Activated CD4-positive, alpha-beta T cell treated with anti-CD3 and anti-CD28 coated beads, Interleukin-2, amount 10 ng/mL, durations not matched to agents 24 days and 14 days (primary cell): ENCODE measurements at regions not wholly inside any gene's neighbourhood (a gene's known extent, or its start where the extent isn't known, plus 50 kb on each side); places are given as distances from the start of the nearest gene placed in this dataset.

Experiments used
- DNase-seq: peaks from one replicate; pipeline ENCODE4 v3.0.0; 2022
- H3K27ac Mint-ChIP-seq: one replicate; pipeline ENCODE4 v1.8.0; 2022; ENCODE audit warnings: mild to moderate bottlenecking, mixed read lengths
- H3K27me3 Mint-ChIP-seq: one replicate; pipeline ENCODE4 v1.8.0; 2022; ENCODE audit warnings: mixed read lengths
- H3K36me3 Mint-ChIP-seq: one replicate; pipeline ENCODE4 v1.8.0; 2022; ENCODE audit warnings: low read depth, mild to moderate bottlenecking, mixed read lengths
- H3K4me1 Mint-ChIP-seq: one replicate; pipeline ENCODE4 v1.8.0; 2021; ENCODE audit warnings: mixed read lengths
- H3K4me3 Mint-ChIP-seq: one replicate; pipeline ENCODE4 v1.8.0; 2022; ENCODE audit warnings: mild to moderate bottlenecking, moderate library complexity, mixed read lengths
- H3K9me3 Mint-ChIP-seq: one replicate; pipeline ENCODE4 v1.8.0; 2021; ENCODE audit warnings: mixed read lengths
- intact Hi-C: fragments of 100-400 bp; cut with micrococcal nuclease; formaldehyde crosslinking; loops from one replicate; pipeline ENCODE4 v1.15.1; 2023

DNA sequence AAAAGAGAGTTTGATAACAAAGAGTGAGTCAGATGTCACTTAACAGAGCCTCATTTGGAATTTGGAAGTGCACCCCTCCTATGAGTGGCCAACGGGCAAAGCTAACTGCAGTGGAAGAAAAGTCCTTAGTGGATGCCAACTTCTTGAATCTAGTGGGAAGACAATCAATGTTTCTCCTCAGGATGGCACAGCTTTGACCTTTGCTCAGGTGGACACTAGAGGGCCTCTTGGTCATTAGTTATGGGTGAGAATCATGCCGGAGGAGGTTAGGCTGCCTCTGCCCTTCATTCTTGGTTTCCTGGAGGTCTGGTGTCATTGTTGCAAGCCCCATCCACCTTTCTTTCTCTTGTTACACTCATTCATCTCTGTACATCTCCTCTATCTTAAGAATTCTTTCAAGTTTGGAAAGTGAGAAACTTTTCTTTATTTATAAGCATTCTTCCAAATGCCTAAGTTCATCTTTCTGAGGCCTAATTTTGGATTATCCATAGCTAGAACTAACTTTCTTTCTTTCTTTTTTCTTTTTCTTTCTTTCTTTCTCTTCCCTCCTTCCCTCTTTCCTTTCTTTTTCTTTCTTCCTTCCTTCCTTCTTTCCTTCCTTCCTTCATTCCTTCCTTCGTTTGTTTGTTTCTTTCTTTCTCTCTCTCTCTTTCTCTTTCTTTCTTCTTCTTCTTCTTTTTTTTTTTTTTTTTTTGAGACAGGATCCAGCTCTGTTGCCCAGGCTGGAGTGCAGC is 327.2 kb upstream of the TSHZ3 start:
- Mint-ChIP-seq H3K36me3 (no peaks in the 10 kb centered on the region), H3K9me3 (no peaks in the 10 kb centered on the region), H3K4me1 (no peaks in the 10 kb centered on the region), H3K27ac (no peak overlapping the region), H3K27me3 (no peaks in the 10 kb centered on the region), H3K4me3 (no peak overlapping the region)
- intact Hi-C loops = no loop called here
- DNase-seq = no peak

DNA sequence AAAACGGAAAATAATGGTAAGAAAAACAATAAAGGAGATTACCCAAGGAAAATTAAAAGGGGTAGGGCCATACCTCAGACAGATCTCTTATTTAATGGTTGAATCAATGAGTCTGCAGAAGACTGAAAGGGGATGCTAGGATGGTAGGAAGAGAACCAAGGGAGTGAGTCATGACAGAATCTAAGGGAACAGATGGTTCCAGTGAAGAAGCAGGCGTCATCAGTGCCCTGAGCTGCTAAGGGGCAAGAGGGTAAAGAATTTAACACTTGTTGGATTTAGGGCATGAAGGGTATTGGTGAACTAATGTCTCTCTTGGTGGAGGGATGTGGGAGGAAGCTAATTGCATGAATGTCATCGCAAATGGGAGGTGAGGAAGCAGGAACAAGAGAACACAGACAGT is 329.2 kb upstream of the TSHZ3 start:
- H3K9me3 Mint-ChIP-seq = no peaks in the 10 kb centered on the region
- DNase-seq = no peak
- no peaks in the 10 kb centered on the region for H3K36me3 Mint-ChIP-seq
- intact Hi-C loops = no loop called here
- H3K4me3 Mint-ChIP-seq = no peak overlapping the region
- H3K27me3 Mint-ChIP-seq = no peaks in the 10 kb centered on the region
- no peaks in the 10 kb centered on the region for H3K4me1 Mint-ChIP-seq
- no peak overlapping the region for H3K27ac Mint-ChIP-seq

DNA sequence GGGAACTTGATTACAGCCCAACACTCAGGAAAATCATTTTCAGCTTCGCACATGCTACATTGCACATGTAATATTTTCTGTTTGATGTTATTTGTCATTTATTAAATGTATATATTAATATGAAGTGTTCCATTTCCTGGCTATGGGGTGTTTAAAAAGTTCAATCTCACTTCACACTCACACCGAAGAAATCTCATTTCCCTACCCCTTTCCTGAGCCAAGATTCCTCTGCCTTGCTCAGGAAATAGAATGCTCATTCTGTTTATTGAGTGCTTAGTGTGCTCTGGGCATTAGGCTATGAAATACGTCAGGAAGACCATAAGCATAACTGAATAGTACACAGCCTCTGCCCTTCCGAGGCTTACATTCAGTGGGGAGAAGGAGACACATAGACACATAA is 331.9 kb upstream of the TSHZ3 start:
- Mint-ChIP-seq H3K27ac (no peak overlapping the region), H3K36me3 (no peaks in the 10 kb centered on the region), H3K4me3 (no peak overlapping the region), H3K9me3 (no peaks in the 10 kb centered on the region), H3K27me3 (no peaks in the 10 kb centered on the region), H3K4me1 (no peaks in the 10 kb centered on the region)
- DNase-seq = no peak
- intact Hi-C loops = no loop called here

DNA sequence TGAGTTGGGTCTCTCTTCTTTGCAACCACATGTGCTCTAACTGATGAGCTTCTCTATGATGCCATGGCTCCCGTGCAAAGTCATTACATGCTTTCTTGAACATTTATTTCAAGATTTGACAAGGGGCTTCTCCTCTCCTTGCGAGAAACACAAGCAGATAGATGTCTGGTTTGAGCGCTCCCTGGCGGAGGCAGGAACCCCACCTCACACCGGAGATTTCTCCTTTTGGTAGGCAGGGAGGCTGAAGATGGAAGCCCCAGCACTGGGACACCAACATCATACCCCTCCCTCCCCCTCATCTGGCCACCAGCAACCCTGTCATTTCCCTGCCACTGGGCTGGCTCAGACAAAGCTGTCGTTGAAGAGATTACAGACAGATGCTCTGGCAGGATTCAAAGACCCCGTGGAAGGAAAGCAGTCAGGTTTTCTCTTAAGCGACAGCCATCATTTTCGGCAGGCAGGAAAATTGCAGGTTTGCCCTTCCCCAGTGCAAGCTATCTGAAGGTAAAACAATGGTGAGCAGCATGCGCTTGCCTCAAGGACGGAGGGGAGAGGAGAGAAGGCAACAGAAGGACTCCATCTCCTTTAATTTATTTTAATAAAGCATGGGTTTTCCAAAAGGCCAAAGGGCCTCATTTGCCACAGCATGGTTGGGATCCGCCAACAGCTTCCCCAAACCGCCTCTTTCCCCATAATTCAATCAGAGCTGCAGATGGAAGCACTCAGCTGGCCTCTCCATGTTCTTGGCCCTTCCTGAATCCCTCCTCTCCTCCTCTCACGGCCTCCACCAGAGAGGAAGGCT is 344.1 kb upstream of the TSHZ3 start:
- DNase-seq = no peak
- Mint-ChIP-seq H3K9me3 (no peaks in the 10 kb centered on the region), H3K4me3 (no peak overlapping the region), H3K36me3 (no peaks in the 10 kb centered on the region), H3K27me3 (no peaks in the 10 kb centered on the region), H3K27ac (no peak overlapping the region), H3K4me1 (no peaks in the 10 kb centered on the region)
- intact Hi-C loops = no loop called here

DNA sequence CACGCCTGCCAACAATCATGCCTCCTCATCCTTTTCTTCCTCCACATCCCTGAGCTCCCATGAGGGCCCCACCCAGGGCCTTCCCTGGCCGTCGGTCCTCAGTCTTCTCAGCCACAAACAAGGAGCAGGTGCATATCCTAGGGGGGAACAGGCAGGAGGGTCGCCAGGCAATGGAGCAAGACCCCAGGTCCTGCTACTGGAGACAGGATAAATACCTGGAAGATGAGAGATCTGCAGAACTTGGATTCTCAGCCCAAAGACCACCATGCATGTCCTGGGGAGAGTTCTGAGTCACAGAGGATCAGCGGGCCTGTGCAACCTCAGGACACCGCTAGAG is 344.7 kb upstream of the TSHZ3 start:
- intact Hi-C loops = no loop called here
- Mint-ChIP-seq H3K27ac (no peak overlapping the region), H3K4me3 (no peak overlapping the region), H3K36me3 (no peaks in the 10 kb centered on the region), H3K27me3 (no peaks in the 10 kb centered on the region), H3K4me1 (no peaks in the 10 kb centered on the region), H3K9me3 (no peaks in the 10 kb centered on the region)
- no peak for DNase-seq

DNA sequence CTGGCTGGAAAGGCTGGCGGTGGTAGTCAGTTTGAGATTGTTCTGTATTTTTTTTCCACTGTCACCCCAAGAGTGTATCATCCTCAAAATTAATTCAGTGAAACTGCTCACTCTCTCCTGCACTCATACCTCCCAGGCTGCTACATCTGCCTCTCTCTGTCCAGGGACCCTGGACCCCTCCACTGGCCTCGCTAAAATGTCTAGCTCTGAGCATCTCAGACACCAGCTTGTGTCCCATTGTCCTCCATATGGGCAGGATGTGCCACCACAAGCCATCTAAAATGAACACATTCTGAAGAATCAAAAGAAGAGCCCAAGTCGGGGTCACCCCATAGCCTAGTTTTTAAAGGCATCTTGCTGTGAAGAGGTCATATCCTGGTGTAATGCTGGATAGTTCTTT is 345.5 kb upstream of the TSHZ3 start:
- no peaks in the 10 kb centered on the region for H3K27me3 Mint-ChIP-seq
- H3K4me3 Mint-ChIP-seq = no peak overlapping the region
- H3K27ac Mint-ChIP-seq = no peak overlapping the region
- H3K4me1 Mint-ChIP-seq = no peaks in the 10 kb centered on the region
- no peaks in the 10 kb centered on the region for H3K36me3 Mint-ChIP-seq
- no peak for DNase-seq
- H3K9me3 Mint-ChIP-seq = no peaks in the 10 kb centered on the region
- intact Hi-C loops = no loop called here

DNA sequence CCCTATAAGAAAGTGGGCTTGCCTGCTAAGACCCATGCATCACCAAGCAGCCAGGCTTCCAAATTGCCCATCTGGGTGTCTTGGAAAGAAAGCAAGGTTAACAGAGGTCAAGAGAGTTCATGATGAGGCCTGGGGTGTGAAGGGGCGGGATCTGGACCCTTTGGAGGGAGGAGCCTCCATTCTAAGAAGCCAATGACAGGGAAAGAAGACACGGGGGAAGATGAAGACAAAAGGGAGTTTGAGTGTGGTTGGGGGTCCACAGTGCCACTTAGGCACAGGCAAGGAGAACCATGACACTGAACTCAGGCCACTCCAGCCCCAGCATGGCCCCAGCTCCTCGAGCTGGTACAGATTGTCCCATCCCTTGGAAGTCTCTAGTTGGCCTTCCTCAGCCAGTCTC is 350.2 kb upstream of the TSHZ3 start:
- Mint-ChIP-seq H3K27me3 (no peaks in the 10 kb centered on the region), H3K36me3 (no peaks in the 10 kb centered on the region), H3K4me3 (no peak overlapping the region), H3K27ac (no peak overlapping the region), H3K9me3 (no peaks in the 10 kb centered on the region), H3K4me1 (no peaks in the 10 kb centered on the region)
- no peak for DNase-seq
- intact Hi-C loops = no loop called here

DNA sequence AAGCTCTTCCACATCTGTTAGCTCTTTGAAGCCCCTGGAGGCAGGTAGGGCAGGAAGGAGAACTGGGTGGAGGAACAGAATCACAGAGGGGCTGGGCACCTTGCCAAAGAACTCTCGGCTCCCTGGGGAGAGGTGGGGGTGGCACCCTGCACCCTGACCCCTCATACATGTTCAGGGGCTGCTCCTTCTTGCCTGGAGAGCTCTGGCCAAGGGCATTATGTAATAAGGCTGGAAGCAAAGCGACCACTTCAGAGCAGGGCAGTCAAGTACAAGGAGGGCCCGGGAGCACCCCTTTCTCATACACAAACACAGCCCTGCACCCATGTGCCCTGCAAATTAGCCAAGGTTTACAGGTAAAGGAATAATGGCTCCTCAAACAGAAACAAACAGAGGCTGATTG is 351.9 kb upstream of the TSHZ3 start:
- no peak overlapping the region for H3K4me3 Mint-ChIP-seq
- H3K27me3 Mint-ChIP-seq = no peaks in the 10 kb centered on the region
- no peaks in the 10 kb centered on the region for H3K36me3 Mint-ChIP-seq
- no peaks in the 10 kb centered on the region for H3K9me3 Mint-ChIP-seq
- H3K27ac Mint-ChIP-seq = no peak overlapping the region
- intact Hi-C loops = no loop called here
- no peak for DNase-seq
- no peaks in the 10 kb centered on the region for H3K4me1 Mint-ChIP-seq

DNA sequence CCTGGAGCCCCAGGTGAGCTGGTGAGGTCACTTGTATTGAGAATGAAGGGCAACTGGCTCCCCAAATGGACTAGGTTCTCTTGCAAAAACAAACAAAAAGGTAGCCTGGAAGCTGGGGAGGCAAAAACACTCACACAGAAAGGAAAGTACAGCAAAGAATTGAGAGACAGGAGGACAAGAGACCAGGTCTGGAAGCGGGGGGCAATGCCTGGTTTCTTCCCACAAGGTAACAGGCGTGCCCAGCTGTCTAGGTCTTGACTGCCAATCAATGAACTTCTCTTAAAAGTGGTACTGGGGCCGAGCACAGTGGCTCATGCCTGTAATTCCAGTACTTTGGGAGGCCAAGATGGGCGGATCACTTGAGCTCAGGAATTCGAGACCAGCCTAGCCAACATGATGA is 356.4 kb upstream of the TSHZ3 start:
- DNase-seq = no peak
- H3K27ac Mint-ChIP-seq = no peak overlapping the region
- H3K4me3 Mint-ChIP-seq = no peak overlapping the region
- H3K36me3 Mint-ChIP-seq = no peaks in the 10 kb centered on the region
- intact Hi-C loops = no loop called here
- H3K4me1 Mint-ChIP-seq = no peaks in the 10 kb centered on the region
- no peaks in the 10 kb centered on the region for H3K27me3 Mint-ChIP-seq
- no peaks in the 10 kb centered on the region for H3K9me3 Mint-ChIP-seq

DNA sequence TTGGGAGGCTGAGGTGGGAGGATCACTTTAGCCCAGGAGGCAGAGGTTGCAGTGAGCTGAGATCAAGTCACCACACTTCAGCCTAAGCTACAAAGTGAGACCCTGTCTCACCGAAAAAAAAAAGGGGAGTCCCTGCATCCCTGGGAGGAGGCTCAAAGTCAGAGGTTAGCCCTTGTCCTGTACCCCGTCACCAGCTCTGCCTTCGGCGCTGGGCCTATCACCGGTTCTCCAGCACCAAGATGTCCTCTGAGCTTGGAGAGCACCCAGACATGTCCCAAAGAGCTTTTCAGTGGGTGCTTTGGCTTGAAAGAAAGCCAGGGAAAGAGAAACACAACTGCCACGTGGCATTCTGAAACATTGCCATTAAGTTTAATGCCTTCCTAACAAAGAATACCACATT is 356.9 kb upstream of the TSHZ3 start:
- Mint-ChIP-seq H3K4me1 (no peaks in the 10 kb centered on the region), H3K27me3 (no peaks in the 10 kb centered on the region), H3K36me3 (no peaks in the 10 kb centered on the region), H3K9me3 (no peaks in the 10 kb centered on the region), H3K27ac (no peak overlapping the region), H3K4me3 (no peak overlapping the region)
- intact Hi-C loops = no loop called here
- no peak for DNase-seq

DNA sequence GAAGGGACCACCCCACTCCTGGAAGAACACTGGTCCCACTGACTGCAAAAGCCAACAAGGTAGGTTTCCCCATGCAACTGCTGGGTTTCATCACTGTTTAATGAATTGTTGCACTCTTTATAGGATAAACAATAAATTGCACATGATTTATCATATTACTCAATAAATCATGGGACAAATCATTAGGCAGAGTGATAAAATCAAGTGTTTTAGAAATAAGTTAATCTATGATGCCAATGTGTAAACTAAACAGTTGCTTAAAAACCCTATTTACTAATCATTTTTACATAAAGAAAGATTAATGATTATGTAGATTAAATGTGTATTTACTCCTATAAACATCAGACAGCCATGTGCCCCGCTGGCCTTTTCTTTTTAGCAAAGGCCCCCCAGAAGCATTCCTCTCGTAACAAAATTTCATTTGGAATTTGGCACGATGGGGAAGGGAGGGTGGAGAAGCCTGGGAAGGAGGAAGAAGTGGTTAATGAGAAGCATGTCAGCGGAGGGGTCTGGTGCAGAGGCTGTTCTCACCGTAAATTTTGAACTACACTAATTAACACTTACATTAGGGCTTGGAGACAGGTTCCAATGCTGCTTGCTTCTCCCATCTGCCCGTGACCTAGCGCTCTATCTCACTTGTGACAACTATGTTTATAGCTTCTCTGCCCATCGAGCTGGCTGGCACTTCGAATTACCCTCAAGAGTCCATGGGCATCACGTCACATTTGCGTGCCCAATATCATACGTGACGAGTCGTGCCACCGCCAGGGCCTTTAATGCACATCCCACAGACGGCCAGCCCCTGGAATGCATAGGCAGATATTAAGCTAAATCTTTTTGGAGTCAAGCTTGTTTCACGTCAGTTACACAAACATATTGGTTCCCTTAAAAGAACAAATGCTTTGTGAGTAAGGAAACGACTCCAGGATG is 357.7 kb upstream of the TSHZ3 start:
- no peaks in the 10 kb centered on the region for H3K9me3 Mint-ChIP-seq
- intact Hi-C loops = no loop called here
- no peaks in the 10 kb centered on the region for H3K4me1 Mint-ChIP-seq
- H3K27me3 Mint-ChIP-seq = no peaks in the 10 kb centered on the region
- no peak for DNase-seq
- H3K36me3 Mint-ChIP-seq = no peaks in the 10 kb centered on the region
- no peak overlapping the region for H3K4me3 Mint-ChIP-seq
- H3K27ac Mint-ChIP-seq = no peak overlapping the region

DNA sequence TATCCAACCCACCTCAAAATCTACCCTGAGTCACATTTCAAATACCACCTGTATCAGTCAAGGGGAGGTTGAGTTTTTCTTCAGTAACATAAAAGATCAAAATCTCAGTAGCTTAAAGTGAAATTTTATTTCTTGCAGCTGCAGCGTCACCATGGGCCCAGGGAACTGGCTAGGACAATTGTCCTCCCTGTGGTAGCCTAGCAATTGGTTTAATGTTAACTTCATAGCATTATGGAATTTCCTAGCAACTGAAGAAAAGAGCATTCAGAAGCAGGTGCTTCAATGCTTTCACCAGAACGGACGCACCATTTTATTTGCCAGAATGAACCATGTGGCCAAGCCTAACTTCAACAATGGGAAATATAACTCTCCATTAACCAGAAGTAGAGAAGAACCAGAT is 359.3 kb upstream of the TSHZ3 start:
- H3K4me1 Mint-ChIP-seq = no peaks in the 10 kb centered on the region
- H3K27ac Mint-ChIP-seq = no peak overlapping the region
- no peaks in the 10 kb centered on the region for H3K9me3 Mint-ChIP-seq
- H3K36me3 Mint-ChIP-seq = no peaks in the 10 kb centered on the region
- intact Hi-C loops = no loop called here
- H3K27me3 Mint-ChIP-seq = no peaks in the 10 kb centered on the region
- DNase-seq = no peak
- H3K4me3 Mint-ChIP-seq = no peak overlapping the region

DNA sequence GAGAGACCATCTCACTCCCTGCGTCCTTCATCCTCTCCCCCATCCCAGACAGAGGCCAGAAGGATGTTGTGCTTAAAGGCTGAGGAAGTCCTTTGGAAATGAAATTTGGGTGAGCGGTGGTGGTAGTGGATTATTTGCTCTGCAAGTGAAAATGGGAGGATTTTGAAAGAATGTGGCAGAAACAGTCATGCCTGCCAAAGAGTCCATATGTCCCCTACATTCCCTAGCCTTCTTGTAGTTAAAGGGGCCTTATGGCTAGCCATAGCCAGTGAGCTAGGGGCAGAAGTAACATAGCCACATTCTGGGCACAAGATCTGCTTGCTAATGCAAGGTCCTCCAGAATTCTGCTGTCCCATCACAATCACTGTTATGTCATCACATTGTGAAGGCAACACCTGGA is 360.2 kb upstream of the TSHZ3 start:
- intact Hi-C loops = no loop called here
- DNase-seq = no peak
- Mint-ChIP-seq H3K27me3 (no peaks in the 10 kb centered on the region), H3K4me3 (no peak overlapping the region), H3K4me1 (no peaks in the 10 kb centered on the region), H3K9me3 (no peaks in the 10 kb centered on the region), H3K27ac (no peak overlapping the region), H3K36me3 (no peaks in the 10 kb centered on the region)

DNA sequence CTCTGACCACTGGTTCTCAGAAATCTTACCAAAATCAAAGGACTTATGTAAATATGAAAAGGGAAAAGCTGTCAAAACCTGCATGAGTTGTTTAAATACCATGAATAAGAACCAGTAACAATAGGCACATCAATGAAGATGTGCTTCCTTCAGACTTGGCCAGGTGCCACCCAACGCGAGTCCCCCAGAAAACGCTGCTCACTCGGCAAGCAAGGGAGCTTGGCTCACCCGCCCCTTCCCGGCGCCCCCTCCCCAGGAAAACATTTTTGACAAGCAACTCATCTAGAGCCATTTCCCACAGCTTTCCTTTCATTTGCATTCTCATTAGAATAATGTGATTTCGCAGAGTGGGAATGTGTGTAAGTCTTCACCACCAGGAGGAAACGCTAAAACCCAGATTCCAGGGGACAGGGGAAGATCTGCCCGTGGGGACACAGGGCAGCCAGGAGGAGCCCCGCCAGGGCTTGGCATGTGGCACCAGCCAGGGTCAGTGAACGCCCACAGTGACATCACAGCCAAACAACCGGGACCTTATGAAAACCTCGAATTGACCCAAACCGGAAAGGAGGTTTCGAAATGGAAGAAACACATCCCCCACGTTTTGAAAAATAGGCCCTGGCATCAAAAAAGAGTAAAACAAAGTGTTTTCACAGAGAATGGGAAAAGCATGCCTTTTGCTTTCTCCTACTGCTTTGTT is 366.2 kb upstream of the TSHZ3 start:
- no peaks in the 10 kb centered on the region for H3K27me3 Mint-ChIP-seq
- no peak overlapping the region for H3K27ac Mint-ChIP-seq
- no peak overlapping the region for H3K4me3 Mint-ChIP-seq
- no peaks in the 10 kb centered on the region for H3K9me3 Mint-ChIP-seq
- intact Hi-C loops = no loop called here
- no peaks in the 10 kb centered on the region for H3K4me1 Mint-ChIP-seq
- H3K36me3 Mint-ChIP-seq = no peaks in the 10 kb centered on the region
- DNase-seq = no peak
